Activated CD4-positive, alpha-beta T cell treated with anti-CD3 and anti-CD28 coated beads, Interleukin-2, amount 10 ng/mL, durations not matched to agents 24 days and 14 days (primary cell): ENCODE measurements at regions not wholly inside any gene's neighbourhood (a gene's known extent, or its start where the extent isn't known, plus 50 kb on each side); places are given as distances from the start of the nearest gene placed in this dataset.

Source experiments
- DNase-seq: peaks from one replicate; pipeline ENCODE4 v3.0.0; 2022
- H3K27ac Mint-ChIP-seq: one replicate; pipeline ENCODE4 v1.8.0; 2022; ENCODE audit warnings: mild to moderate bottlenecking, mixed read lengths
- H3K27me3 Mint-ChIP-seq: one replicate; pipeline ENCODE4 v1.8.0; 2022; ENCODE audit warnings: mixed read lengths
- H3K36me3 Mint-ChIP-seq: one replicate; pipeline ENCODE4 v1.8.0; 2022; ENCODE audit warnings: low read depth, mild to moderate bottlenecking, mixed read lengths
- H3K4me1 Mint-ChIP-seq: one replicate; pipeline ENCODE4 v1.8.0; 2021; ENCODE audit warnings: mixed read lengths
- H3K4me3 Mint-ChIP-seq: one replicate; pipeline ENCODE4 v1.8.0; 2022; ENCODE audit warnings: mild to moderate bottlenecking, moderate library complexity, mixed read lengths
- H3K9me3 Mint-ChIP-seq: one replicate; pipeline ENCODE4 v1.8.0; 2021; ENCODE audit warnings: mixed read lengths
- intact Hi-C: fragments of 100-400 bp; cut with micrococcal nuclease; formaldehyde crosslinking; loops from one replicate; pipeline ENCODE4 v1.15.1; 2023

DNA sequence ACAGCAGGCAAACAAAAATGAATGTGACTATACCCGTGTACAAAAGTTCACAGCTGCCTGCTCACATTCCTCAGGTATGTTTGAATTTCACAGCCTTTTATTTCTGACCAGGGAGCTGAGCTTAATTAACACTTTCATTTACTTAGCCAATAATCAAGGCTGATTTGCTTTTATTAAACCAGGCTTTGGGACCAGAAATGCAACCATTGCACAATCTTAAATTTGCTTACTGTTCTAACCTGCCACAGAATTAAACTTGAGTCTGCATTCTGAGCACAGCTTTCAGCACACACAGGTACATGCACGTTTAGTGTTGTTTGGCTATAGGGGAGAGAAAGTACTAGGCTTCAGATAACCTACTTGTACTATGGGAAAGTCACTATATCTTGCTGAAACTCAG lies 372.4 kb upstream of the ATP5MC3 start:
- Mint-ChIP-seq H3K27ac (no peak overlapping the region), H3K36me3 (no peaks in the 10 kb centered on the region), H3K27me3 (peaks cover 6% of the 10 kb centered on the region), H3K9me3 (no peaks in the 10 kb centered on the region), H3K4me3 (no peak overlapping the region), H3K4me1 (no peaks in the 10 kb centered on the region)
- intact Hi-C loops = no loop called here
- DNase-seq = no peak

- Mint-ChIP-seq H3K27me3 (peaks cover 6% of the 10 kb centered on the region), H3K36me3 (no peaks in the 10 kb centered on the region), H3K27ac (no peak overlapping the region), H3K9me3 (no peaks in the 10 kb centered on the region), H3K4me1 (no peaks in the 10 kb centered on the region), H3K4me3 (no peak overlapping the region)
- intact Hi-C loops = no loop called here
- DNase-seq = no peak
Observed at GRCh38 chr2:175552902-175553301, 371.4 kb upstream of the ATP5MC3 start.

GRCh38 chr2:175540421-175540820 lies 358.9 kb upstream of the ATP5MC3 start:
- no peaks in the 10 kb centered on the region for H3K36me3 Mint-ChIP-seq
- H3K27me3 Mint-ChIP-seq = peaks cover 1% of the 10 kb centered on the region
- intact Hi-C loops = no loop called here
- no peak for DNase-seq
- no peaks in the 10 kb centered on the region for H3K9me3 Mint-ChIP-seq
- H3K4me3 Mint-ChIP-seq = no peak overlapping the region
- no peaks in the 10 kb centered on the region for H3K4me1 Mint-ChIP-seq
- H3K27ac Mint-ChIP-seq = no peak overlapping the region

- Mint-ChIP-seq H3K27me3 (no peaks in the 10 kb centered on the region), H3K4me3 (no peak overlapping the region)
Observed at GRCh38 chr2:175539122-175539521, 357.6 kb upstream of the ATP5MC3 start.

GRCh38 chr2:175536059-175536458 lies 354.5 kb upstream of the ATP5MC3 start:
- Mint-ChIP-seq H3K27ac (no peak overlapping the region), H3K36me3 (no peaks in the 10 kb centered on the region), H3K4me3 (no peak overlapping the region), H3K4me1 (no peaks in the 10 kb centered on the region), H3K9me3 (no peaks in the 10 kb centered on the region), H3K27me3 (peaks cover 2% of the 10 kb centered on the region)
- intact Hi-C loops = no loop called here
- DNase-seq = no peak

More at GRCh38 chr2:175539122-175539521, 357.6 kb upstream of the ATP5MC3 start:
- Mint-ChIP-seq H3K36me3 (no peaks in the 10 kb centered on the region), H3K9me3 (no peaks in the 10 kb centered on the region), H3K27ac (no peak overlapping the region), H3K4me1 (no peaks in the 10 kb centered on the region)
- DNase-seq = no peak
- intact Hi-C loops = no loop called here

DNA sequence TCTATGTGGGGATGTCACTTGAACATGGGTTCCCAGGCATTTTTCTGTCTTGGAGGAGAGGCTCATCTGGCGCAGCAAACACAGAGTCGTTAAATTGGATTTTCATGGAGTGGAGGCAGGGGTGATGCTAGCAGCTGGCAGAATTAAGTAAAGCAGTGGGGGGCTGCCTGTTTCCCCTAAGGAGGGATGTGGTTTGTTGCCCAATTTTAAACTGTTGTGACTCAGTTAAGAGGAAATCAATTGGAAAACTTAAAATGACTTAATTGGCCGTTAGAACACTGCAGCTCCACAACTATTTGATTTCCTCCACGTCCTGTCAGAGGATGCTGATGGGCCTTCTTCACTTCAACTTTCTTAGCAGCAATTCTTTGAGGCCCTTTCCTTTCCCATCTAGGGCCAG lies 354.1 kb upstream of the ATP5MC3 start:
- intact Hi-C loops = no loop called here
- H3K27ac Mint-ChIP-seq = no peak overlapping the region
- no peaks in the 10 kb centered on the region for H3K36me3 Mint-ChIP-seq
- H3K27me3 Mint-ChIP-seq = peaks cover 2% of the 10 kb centered on the region
- H3K4me3 Mint-ChIP-seq = no peak overlapping the region
- no peak for DNase-seq
- no peaks in the 10 kb centered on the region for H3K4me1 Mint-ChIP-seq
- H3K9me3 Mint-ChIP-seq = no peaks in the 10 kb centered on the region

GRCh38 chr2:175525975-175526374 lies 344.5 kb upstream of the ATP5MC3 start:
- DNase-seq = no peak
- H3K27ac Mint-ChIP-seq = no peak overlapping the region
- no peaks in the 10 kb centered on the region for H3K9me3 Mint-ChIP-seq
- no peak overlapping the region for H3K4me3 Mint-ChIP-seq
- H3K36me3 Mint-ChIP-seq = no peaks in the 10 kb centered on the region
- no peaks in the 10 kb centered on the region for H3K4me1 Mint-ChIP-seq
- intact Hi-C loops = no loop called here
- H3K27me3 Mint-ChIP-seq = no peaks in the 10 kb centered on the region

DNA sequence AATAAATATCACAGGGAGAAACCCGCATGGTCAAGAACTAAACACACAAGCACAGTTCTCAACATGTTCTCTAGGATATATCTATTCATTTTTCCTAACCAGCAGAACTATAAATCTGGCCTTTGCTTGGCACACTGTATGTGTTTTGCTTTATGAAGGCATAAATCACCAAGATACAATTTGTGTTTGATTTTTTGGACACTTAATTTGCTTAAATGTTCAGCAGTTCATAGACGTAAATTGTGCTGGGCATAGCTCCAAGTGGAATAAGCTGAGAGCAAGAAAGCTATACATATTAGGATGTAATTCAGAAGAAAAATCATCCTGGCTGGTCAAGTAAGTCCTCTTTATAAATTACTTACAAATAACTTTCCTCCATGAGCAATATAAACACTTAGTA lies 341.5 kb upstream of the ATP5MC3 start:
- no peaks in the 10 kb centered on the region for H3K36me3 Mint-ChIP-seq
- DNase-seq = no peak
- intact Hi-C loops = no loop called here
- no peaks in the 10 kb centered on the region for H3K27me3 Mint-ChIP-seq
- H3K4me3 Mint-ChIP-seq = no peak overlapping the region
- no peaks in the 10 kb centered on the region for H3K4me1 Mint-ChIP-seq
- no peak overlapping the region for H3K27ac Mint-ChIP-seq
- no peaks in the 10 kb centered on the region for H3K9me3 Mint-ChIP-seq

DNA sequence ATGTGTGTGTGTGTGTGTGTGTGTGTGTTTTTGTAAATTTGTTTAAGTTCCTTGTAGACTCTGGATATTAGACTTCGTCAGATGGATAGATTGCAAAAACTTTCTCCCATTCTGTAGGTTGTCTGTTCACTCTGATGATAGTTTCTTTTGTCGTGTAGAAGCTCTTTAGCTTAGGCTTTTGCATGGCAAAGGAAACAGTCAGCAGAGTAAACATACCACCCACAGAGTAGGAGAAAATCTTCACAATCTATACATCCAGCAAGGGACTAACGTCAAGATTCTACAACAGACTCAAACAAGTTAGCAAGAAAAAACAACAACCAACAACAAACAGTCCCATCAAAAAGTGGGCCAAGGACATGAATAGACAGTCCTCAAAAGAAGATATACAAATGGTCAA lies 336.7 kb upstream of the ATP5MC3 start:
- H3K4me1 Mint-ChIP-seq = no peaks in the 10 kb centered on the region

DNA sequence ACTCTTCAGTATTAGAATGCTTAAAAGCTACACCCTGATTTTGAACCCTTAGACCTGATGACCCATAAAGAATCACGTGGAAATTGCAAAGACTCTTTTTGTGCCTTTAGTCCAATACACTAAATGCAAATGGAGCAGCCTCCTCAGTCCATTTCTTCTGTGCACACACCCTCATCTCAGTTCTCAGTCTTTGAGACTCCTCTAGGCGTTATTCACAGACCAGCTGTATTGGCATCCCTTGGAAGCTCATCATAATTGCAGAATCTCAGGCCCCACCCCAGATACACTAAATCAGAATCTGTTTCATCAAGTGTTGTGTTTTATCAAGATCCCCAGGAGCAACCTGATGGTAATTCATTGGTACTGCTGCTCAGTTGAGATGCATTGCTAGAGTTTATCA lies 335.0 kb upstream of the ATP5MC3 start:
- H3K27me3 Mint-ChIP-seq = no peaks in the 10 kb centered on the region
- H3K4me1 Mint-ChIP-seq = no peaks in the 10 kb centered on the region
- H3K27ac Mint-ChIP-seq = no peak overlapping the region
- H3K4me3 Mint-ChIP-seq = no peak overlapping the region
- DNase-seq = no peak
- no peaks in the 10 kb centered on the region for H3K9me3 Mint-ChIP-seq
- no peaks in the 10 kb centered on the region for H3K36me3 Mint-ChIP-seq
- intact Hi-C loops = no loop called here

More for the DNA sequence above, 336.7 kb upstream of the ATP5MC3 start:
- DNase-seq = no peak
- intact Hi-C loops = no loop called here
- no peak overlapping the region for H3K27ac Mint-ChIP-seq
- H3K27me3 Mint-ChIP-seq = no peaks in the 10 kb centered on the region
- no peaks in the 10 kb centered on the region for H3K9me3 Mint-ChIP-seq
- H3K36me3 Mint-ChIP-seq = no peaks in the 10 kb centered on the region
- no peak overlapping the region for H3K4me3 Mint-ChIP-seq

DNA sequence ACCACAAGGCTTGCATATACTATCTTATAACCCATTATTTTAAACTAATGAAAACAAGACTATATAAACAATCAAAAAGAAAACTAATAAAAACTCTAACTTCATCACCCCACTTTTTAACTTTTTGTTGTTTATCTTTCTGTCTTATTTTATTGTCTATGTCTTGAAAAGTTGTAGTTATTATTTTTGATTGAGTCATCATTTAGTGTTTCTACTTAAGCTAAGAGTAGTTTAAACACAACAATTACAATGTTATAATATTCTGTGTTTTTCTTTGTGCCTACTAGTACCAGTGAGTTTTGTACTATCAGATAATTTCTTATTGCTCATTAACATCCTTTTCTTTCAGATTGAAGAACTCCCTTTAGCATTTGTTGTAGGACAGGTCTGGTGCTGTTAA lies 318.7 kb upstream of the ATP5MC3 start:
- Mint-ChIP-seq H3K4me1 (no peaks in the 10 kb centered on the region), H3K4me3 (no peak overlapping the region), H3K9me3 (peaks cover 4% of the 10 kb centered on the region), H3K27ac (no peak overlapping the region), H3K27me3 (no peaks in the 10 kb centered on the region), H3K36me3 (no peaks in the 10 kb centered on the region)
- DNase-seq = no peak
- intact Hi-C loops = no loop called here

DNA sequence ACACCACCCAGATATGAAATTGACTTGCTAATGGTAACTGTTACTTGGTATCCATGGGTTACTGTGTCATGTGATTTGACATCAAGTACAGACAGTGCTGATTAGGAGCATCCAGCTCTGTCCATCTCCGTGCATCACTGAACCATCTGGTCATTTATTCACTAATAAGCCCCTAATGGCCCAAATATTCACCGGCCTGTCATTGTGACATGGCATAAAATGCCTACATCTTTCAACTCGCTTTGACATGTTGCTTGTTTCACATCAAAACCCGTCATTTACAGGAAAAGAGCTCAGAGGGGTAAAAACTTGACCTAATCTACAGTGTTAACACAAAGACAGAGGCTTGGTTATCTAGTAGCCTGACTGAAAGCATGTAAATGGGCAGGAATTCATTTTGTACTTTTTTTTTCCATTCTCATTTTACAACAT lies 308.9 kb upstream of the ATP5MC3 start:
- Mint-ChIP-seq H3K4me1 (no peaks in the 10 kb centered on the region), H3K4me3 (no peak overlapping the region), H3K27ac (no peak overlapping the region), H3K36me3 (no peaks in the 10 kb centered on the region), H3K9me3 (no peaks in the 10 kb centered on the region), H3K27me3 (no peaks in the 10 kb centered on the region)
- DNase-seq = no peak
- intact Hi-C loops = no loop called here

GRCh38 chr2:175478096-175478768 lies 296.7 kb upstream of the ATP5MC3 start:
- no peaks in the 10 kb centered on the region for H3K27me3 Mint-ChIP-seq
- no peaks in the 10 kb centered on the region for H3K4me1 Mint-ChIP-seq
- DNase-seq = no peak

GRCh38 chr2:175476948-175477347 lies 295.4 kb upstream of the ATP5MC3 start:
- Mint-ChIP-seq H3K36me3 (no peaks in the 10 kb centered on the region), H3K4me1 (no peaks in the 10 kb centered on the region), H3K9me3 (no peaks in the 10 kb centered on the region), H3K27ac (no peak overlapping the region), H3K27me3 (no peaks in the 10 kb centered on the region), H3K4me3 (no peak overlapping the region)
- DNase-seq = no peak
- intact Hi-C loops = no loop called here

More at GRCh38 chr2:175478096-175478768, 296.7 kb upstream of the ATP5MC3 start:
- Mint-ChIP-seq H3K36me3 (no peaks in the 10 kb centered on the region), H3K4me3 (no peak overlapping the region), H3K27ac (no peak overlapping the region), H3K9me3 (no peaks in the 10 kb centered on the region)
- intact Hi-C loops = no loop called here

GRCh38 chr2:175476374-175476773 lies 294.9 kb upstream of the ATP5MC3 start:
- Mint-ChIP-seq H3K4me1 (no peaks in the 10 kb centered on the region), H3K27ac (no peak overlapping the region), H3K4me3 (no peak overlapping the region), H3K36me3 (no peaks in the 10 kb centered on the region), H3K27me3 (no peaks in the 10 kb centered on the region), H3K9me3 (no peaks in the 10 kb centered on the region)
- intact Hi-C loops = no loop called here
- no peak for DNase-seq
